ENCODE measurements at regions not wholly inside any gene's neighbourhood (a gene's known extent, or its start where the extent isn't known, plus 50 kb on each side); places are given as distances from the start of the nearest gene placed in this dataset.

DNA sequence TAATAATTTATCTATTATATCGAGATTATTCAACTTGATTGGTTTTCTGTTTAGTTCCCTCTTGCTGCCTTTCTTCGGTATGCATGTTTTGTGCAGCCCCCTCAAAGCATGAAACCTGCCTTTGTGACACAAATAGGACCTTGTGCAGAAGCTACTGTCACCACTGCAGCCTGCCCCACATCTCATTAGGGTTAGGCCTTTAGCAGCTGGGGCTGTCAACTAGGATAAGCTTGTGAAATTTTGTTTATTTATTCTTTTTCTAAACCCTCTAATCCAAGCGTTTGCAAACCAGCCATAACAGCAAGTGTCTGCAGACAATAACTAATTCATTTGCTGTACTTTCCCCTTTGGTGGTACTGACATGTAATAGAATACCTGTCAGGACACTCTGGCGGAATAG lies 258.9 kb downstream of the RCHY1 start:
- TF ChIP-seq, protein P1, sequence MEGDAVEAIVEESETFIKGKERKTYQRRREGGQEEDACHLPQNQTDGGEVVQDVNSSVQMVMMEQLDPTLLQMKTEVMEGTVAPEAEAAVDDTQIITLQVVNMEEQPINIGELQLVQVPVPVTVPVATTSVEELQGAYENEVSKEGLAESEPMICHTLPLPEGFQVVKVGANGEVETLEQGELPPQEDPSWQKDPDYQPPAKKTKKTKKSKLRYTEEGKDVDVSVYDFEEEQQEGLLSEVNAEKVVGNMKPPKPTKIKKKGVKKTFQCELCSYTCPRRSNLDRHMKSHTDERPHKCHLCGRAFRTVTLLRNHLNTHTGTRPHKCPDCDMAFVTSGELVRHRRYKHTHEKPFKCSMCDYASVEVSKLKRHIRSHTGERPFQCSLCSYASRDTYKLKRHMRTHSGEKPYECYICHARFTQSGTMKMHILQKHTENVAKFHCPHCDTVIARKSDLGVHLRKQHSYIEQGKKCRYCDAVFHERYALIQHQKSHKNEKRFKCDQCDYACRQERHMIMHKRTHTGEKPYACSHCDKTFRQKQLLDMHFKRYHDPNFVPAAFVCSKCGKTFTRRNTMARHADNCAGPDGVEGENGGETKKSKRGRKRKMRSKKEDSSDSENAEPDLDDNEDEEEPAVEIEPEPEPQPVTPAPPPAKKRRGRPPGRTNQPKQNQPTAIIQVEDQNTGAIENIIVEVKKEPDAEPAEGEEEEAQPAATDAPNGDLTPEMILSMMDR (IDR thresholded peaks at IDR 0.05 in 8 of 11, conservative IDR thresholded peaks at IDR 0.05 in 3 of 11), result no peak
- TF ChIP-seq POLR2A (IDR thresholded peaks at IDR 0.05) (no peak), POLR2AphosphoS5 (IDR thresholded peaks at IDR 0.05) (no peak)
